ENCODE measurements at regions not wholly inside any gene's neighbourhood (a gene's known extent, or its start where the extent isn't known, plus 50 kb on each side); places are given as distances from the start of the nearest gene placed in this dataset.

- TF ChIP-seq, protein P1, sequence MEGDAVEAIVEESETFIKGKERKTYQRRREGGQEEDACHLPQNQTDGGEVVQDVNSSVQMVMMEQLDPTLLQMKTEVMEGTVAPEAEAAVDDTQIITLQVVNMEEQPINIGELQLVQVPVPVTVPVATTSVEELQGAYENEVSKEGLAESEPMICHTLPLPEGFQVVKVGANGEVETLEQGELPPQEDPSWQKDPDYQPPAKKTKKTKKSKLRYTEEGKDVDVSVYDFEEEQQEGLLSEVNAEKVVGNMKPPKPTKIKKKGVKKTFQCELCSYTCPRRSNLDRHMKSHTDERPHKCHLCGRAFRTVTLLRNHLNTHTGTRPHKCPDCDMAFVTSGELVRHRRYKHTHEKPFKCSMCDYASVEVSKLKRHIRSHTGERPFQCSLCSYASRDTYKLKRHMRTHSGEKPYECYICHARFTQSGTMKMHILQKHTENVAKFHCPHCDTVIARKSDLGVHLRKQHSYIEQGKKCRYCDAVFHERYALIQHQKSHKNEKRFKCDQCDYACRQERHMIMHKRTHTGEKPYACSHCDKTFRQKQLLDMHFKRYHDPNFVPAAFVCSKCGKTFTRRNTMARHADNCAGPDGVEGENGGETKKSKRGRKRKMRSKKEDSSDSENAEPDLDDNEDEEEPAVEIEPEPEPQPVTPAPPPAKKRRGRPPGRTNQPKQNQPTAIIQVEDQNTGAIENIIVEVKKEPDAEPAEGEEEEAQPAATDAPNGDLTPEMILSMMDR (IDR thresholded peaks at IDR 0.05) = no peak
- TF ChIP-seq POLR2AphosphoS5 (IDR thresholded peaks at IDR 0.05) = no peak
- no peak for TF ChIP-seq POLR2A (IDR thresholded peaks at IDR 0.05)
- no peak for TF ChIP-seq EP300 (IDR thresholded peaks at IDR 0.05)
These were observed 66.0 kb upstream of the FAT1 start for GRCh38 chr4:186789651-186790050.
